ENCODE measurements at regions not wholly inside any gene's neighbourhood (a gene's known extent, or its start where the extent isn't known, plus 50 kb on each side); places are given as distances from the start of the nearest gene placed in this dataset.
"Not testable (repeated sequence)": the region's sequence is repeated elsewhere in the genome, so short reads cannot be mapped to it uniquely, and the experiment has no call there.

- DNase-seq (ENCODE audit: low read depth in 1 of 2, low spot score in 1 of 2), result no peak
Observed at GRCh38 chr18:76610933-76611749, 116.1 kb upstream of the ZNF516 start.

GRCh38 chr18:76610012-76610411, 115.0 kb upstream of the ZNF516 start:
- DNase-seq (ENCODE audit: low read depth in 1 of 2, low spot score in 1 of 2), result no peak

- DNase-seq (ENCODE audit: low read depth in 1 of 2, low spot score in 1 of 2), result no peak
Observed at GRCh38 chr18:76605341-76605929, 110.4 kb upstream of the ZNF516 start.

- no peak for DNase-seq (ENCODE audit: low read depth in 1 of 2, low spot score in 1 of 2)
Observed at GRCh38 chr18:76604935-76605240, 109.8 kb upstream of the ZNF516 start.

DNA sequence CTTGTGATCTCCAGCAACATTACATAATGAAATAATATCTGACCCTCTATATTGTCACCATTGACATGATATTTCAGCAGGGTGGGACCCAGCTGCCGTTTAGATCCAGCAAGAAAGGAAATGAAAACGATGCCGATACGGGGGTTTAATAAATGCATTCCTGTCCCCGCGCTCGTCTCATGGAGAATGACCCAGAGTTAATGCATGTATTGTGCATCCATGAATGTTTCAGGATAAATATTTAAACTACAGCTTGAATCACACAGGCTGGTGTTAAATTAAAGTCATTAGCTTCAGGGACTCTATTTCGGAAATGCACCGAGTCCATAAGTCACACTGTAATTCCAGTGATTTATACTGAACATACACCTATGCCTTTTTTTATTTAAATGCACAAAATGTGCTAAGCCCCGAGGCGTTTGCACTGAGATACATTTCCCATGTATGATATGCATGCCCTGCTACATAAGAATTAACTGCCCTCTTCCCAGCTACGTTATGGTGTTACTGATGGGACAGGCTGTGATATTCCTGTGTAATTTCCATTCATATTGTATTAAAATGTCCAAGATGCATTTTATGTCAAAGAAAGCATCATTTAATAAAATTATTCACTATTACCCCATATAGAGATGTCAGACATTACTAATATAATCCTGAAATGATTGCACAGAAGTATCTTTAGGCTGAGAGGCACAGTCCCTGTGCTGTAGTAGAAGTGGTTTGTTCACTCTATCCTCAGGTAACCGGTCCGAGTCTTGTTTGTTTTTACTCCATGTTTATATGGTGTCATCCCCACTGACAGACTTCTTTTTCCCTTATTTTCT, 109.3 kb upstream of the ZNF516 start:
- DNase-seq (ENCODE audit: low read depth in 1 of 2, low spot score in 1 of 2), result no peak

- no peak for DNase-seq (ENCODE audit: low read depth in 1 of 2, low spot score in 1 of 2)
Observed at GRCh38 chr18:76602191-76602590, 107.1 kb upstream of the ZNF516 start.

GRCh38 chr18:76600076-76600475, 105.0 kb upstream of the ZNF516 start:
- DNase-seq (ENCODE audit: low read depth in 1 of 2, low spot score in 1 of 2), result not testable (repeated sequence)

DNA sequence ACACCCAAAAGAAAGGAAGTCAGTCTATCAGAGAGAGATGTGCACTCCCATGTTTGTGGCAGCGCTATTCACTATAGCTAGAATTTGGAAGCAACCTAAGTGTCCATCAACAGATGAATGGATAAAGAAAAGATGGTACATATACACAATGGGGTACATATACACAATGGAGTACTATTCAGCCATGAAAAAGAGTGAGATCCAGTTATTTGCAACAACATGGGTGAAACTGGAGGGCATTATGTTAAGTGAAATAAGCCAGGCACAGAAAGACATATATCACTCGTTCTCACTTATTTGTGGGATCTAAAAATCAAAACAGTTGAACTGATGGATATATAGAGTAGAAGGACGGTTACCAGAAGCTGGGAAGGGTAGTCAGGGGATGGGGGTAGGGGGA, 99.9 kb upstream of the ZNF516 start:
- no peak for DNase-seq (ENCODE audit: low read depth in 1 of 2, low spot score in 1 of 2)

GRCh38 chr18:76593843-76594242, 98.8 kb upstream of the ZNF516 start:
- DNase-seq (ENCODE audit: low read depth in 1 of 2, low spot score in 1 of 2), result no peak

- no peak for DNase-seq (ENCODE audit: low read depth in 1 of 2, low spot score in 1 of 2)
Observed at GRCh38 chr18:76592981-76593381, 97.9 kb upstream of the ZNF516 start.

GRCh38 chr18:76592096-76592495, 97.1 kb upstream of the ZNF516 start:
- DNase-seq (ENCODE audit: low read depth in 1 of 2, low spot score in 1 of 2), result no peak

- no peak for DNase-seq (ENCODE audit: low read depth in 1 of 2, low spot score in 1 of 2)
Observed at GRCh38 chr18:76589866-76590265, 94.8 kb upstream of the ZNF516 start.

GRCh38 chr18:76589316-76589715, 94.3 kb upstream of the ZNF516 start:
- no peak for DNase-seq (ENCODE audit: low read depth in 1 of 2, low spot score in 1 of 2)

DNA sequence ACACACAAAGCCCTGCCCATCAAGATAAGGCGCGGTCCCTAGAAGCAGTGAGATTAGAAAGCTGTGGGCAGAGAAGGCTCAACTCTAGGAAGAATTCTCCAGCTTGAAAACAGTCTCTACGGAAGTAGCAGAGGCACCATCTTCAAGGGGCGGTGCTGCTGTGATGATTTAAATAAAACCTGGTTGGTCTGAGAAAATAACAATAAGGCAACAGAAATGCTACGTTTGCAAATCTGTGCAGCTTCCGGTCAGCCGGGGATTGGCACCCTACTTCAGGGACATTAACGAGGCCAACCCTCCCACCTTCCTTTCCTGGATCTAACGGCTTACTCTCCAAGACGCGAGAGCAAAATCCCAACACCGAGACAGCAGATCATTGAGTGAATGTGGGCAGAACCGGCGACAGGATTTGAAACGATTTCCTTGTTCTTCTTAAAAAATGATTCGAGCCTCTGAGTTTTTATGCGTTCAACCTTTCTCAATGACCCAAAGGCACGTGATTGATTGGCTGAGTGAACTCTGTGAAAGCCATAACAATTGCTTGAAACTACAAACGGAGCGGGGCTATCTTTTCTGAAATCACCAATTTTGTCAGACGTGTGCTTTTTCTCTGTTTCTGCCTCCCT, 93.7 kb upstream of the ZNF516 start:
- no peak for DNase-seq (ENCODE audit: low read depth in 1 of 2, low spot score in 1 of 2)

GRCh38 chr18:76587879-76588271, 92.8 kb upstream of the ZNF516 start:
- DNase-seq (ENCODE audit: low read depth in 1 of 2, low spot score in 1 of 2), result no peak

- DNase-seq (ENCODE audit: low read depth in 1 of 2, low spot score in 1 of 2), result no peak
Observed at GRCh38 chr18:76587147-76587878, 92.3 kb upstream of the ZNF516 start.

GRCh38 chr18:76584414-76585310, 89.6 kb upstream of the ZNF516 start:
- no peak for DNase-seq (ENCODE audit: low read depth in 1 of 2, low spot score in 1 of 2)

- DNase-seq (ENCODE audit: low read depth in 1 of 2, low spot score in 1 of 2), result no peak
Observed at GRCh38 chr18:76581261-76581660, 86.2 kb upstream of the ZNF516 start.

GRCh38 chr18:76580288-76580962, 85.4 kb upstream of the ZNF516 start:
- DNase-seq (ENCODE audit: low read depth in 1 of 2, low spot score in 1 of 2), result no peak

All from activated CD4-positive, alpha-beta T cell treated with anti-CD3 and anti-CD28 coated beads, Interleukin-2, amount 50 U/mL, for 24 hours (primary cell).